ENCODE measurements at regions not wholly inside any gene's neighbourhood (a gene's known extent, or its start where the extent isn't known, plus 50 kb on each side); places are given as distances from the start of the nearest gene placed in this dataset.

GRCh38 chr19:16012552-16012951 is 63.7 kb upstream of the TPM4 start:
- no peaks in the 10 kb centered on the region for H3K9me3 ChIP-seq
- no peak for DNase-seq
- TF ChIP-seq CTCF (IDR thresholded peaks at IDR 0.05) (no peak), POLR2A (IDR thresholded peaks at IDR 0.05) (no peak)
- no peaks in the 10 kb centered on the region for H3K4me1 ChIP-seq
- H3K27me3 ChIP-seq, result no peaks in the 10 kb centered on the region
- no peak overlapping the region for H3K4me3 ChIP-seq
- no peak overlapping the region for H3K27ac ChIP-seq
- no peaks in the 10 kb centered on the region for H3K36me3 ChIP-seq

- no peak overlapping the region for H3K27ac ChIP-seq
- TF ChIP-seq CTCF (IDR thresholded peaks at IDR 0.05) (no peak), POLR2A (IDR thresholded peaks at IDR 0.05) (no peak)
- H3K9me3 ChIP-seq, result no peaks in the 10 kb centered on the region
- DNase-seq, result peak in 1 of 3 donors; percentile 29
- H3K4me1 ChIP-seq, result no peaks in the 10 kb centered on the region
- H3K4me3 ChIP-seq, result no peak overlapping the region
- H3K27me3 ChIP-seq, result no peaks in the 10 kb centered on the region
- no peaks in the 10 kb centered on the region for H3K36me3 ChIP-seq
Measured at GRCh38 chr19:16013181-16013850, 63.0 kb upstream of the TPM4 start.

GRCh38 chr19:16013851-16014840 is 62.1 kb upstream of the TPM4 start:
- H3K27me3 ChIP-seq, result no peaks in the 10 kb centered on the region
- H3K4me1 ChIP-seq, result no peaks in the 10 kb centered on the region
- no peaks in the 10 kb centered on the region for H3K36me3 ChIP-seq
- no peak overlapping the region for H3K27ac ChIP-seq
- TF ChIP-seq CTCF (IDR thresholded peaks at IDR 0.05), result no peak
- no peak for TF ChIP-seq POLR2A (IDR thresholded peaks at IDR 0.05)
- H3K4me3 ChIP-seq, result no peak overlapping the region
- H3K9me3 ChIP-seq, result no peaks in the 10 kb centered on the region
- peak in 1 of 3 donors; percentile 24 for DNase-seq

GRCh38 chr19:16014923-16015804 is 61.1 kb upstream of the TPM4 start:
- Histone ChIP-seq H3K4me3 (no peak overlapping the region), H3K4me1 (no peaks in the 10 kb centered on the region), H3K27me3 (no peaks in the 10 kb centered on the region), H3K9me3 (no peaks in the 10 kb centered on the region), H3K27ac (no peak overlapping the region), H3K36me3 (no peaks in the 10 kb centered on the region)
- no peak for TF ChIP-seq POLR2A (IDR thresholded peaks at IDR 0.05)
- TF ChIP-seq CTCF (IDR thresholded peaks at IDR 0.05), result no peak
- peak in 1 of 3 donors; percentile 39 for DNase-seq

GRCh38 chr19:16015805-16016173 is 60.5 kb upstream of the TPM4 start:
- TF ChIP-seq CTCF (IDR thresholded peaks at IDR 0.05) (no peak), POLR2A (IDR thresholded peaks at IDR 0.05) (no peak)
- no peaks in the 10 kb centered on the region for H3K4me1 ChIP-seq

More at GRCh38 chr19:16015805-16016173, 60.5 kb upstream of the TPM4 start:
- Histone ChIP-seq H3K4me3 (no peak overlapping the region), H3K27me3 (no peaks in the 10 kb centered on the region), H3K9me3 (no peaks in the 10 kb centered on the region), H3K27ac (no peak overlapping the region), H3K36me3 (no peaks in the 10 kb centered on the region)
- peak in 1 of 3 donors; percentile 36 for DNase-seq

All from Peyer's patch (tissue), 4 donors.